ENCODE measurements at regions not wholly inside any gene's neighbourhood (a gene's known extent, or its start where the extent isn't known, plus 50 kb on each side); places are given as distances from the start of the nearest gene placed in this dataset.

- DNase-seq (ENCODE audit: low read depth in 4 of 4, low spot score in 3 of 4) = no peak
Observed at GRCh38 chr3:115323380-115323779, 176.3 kb upstream of the ZBTB20 start.

GRCh38 chr3:115324056-115324455 lies 177.0 kb upstream of the ZBTB20 start:
- DNase-seq (ENCODE audit: low read depth in 4 of 4, low spot score in 3 of 4) = no peak

GRCh38 chr3:115325539-115325938 lies 178.5 kb upstream of the ZBTB20 start:
- DNase-seq (ENCODE audit: low read depth in 4 of 4, low spot score in 3 of 4) = peak; percentile 27 to 44 (median 32)

GRCh38 chr3:115330430-115330829 lies 183.3 kb upstream of the ZBTB20 start:
- no peak for DNase-seq (ENCODE audit: low read depth in 4 of 4, low spot score in 3 of 4)

- no peak for DNase-seq (ENCODE audit: low read depth in 4 of 4, low spot score in 3 of 4)
Observed at GRCh38 chr3:115332998-115333397, 185.9 kb upstream of the ZBTB20 start.

GRCh38 chr3:115336836-115337235 lies 189.7 kb upstream of the ZBTB20 start:
- no peak for DNase-seq (ENCODE audit: low read depth in 4 of 4, low spot score in 3 of 4)

GRCh38 chr3:115340586-115340985 lies 193.5 kb upstream of the ZBTB20 start:
- no peak for DNase-seq (ENCODE audit: low read depth in 4 of 4, low spot score in 3 of 4)

- no peak for DNase-seq (ENCODE audit: low read depth in 4 of 4, low spot score in 3 of 4)
Observed at GRCh38 chr3:115341208-115341607, 194.1 kb upstream of the ZBTB20 start.

- no peak for DNase-seq (ENCODE audit: low read depth in 4 of 4, low spot score in 3 of 4)
Observed at GRCh38 chr3:115347737-115348136, 200.6 kb upstream of the ZBTB20 start.

GRCh38 chr3:115348412-115348811 lies 201.3 kb upstream of the ZBTB20 start:
- DNase-seq (ENCODE audit: low read depth in 4 of 4, low spot score in 3 of 4) = no peak

GRCh38 chr3:115348951-115349745 lies 202.1 kb upstream of the ZBTB20 start:
- DNase-seq (ENCODE audit: low read depth in 4 of 4, low spot score in 3 of 4) = no peak

- DNase-seq (ENCODE audit: low read depth in 4 of 4, low spot score in 3 of 4) = no peak
Observed at GRCh38 chr3:115350606-115351005, 203.5 kb upstream of the ZBTB20 start.

- no peak for DNase-seq (ENCODE audit: low read depth in 4 of 4, low spot score in 3 of 4)
Observed at GRCh38 chr3:115351193-115351592, 204.1 kb upstream of the ZBTB20 start.

- DNase-seq (ENCODE audit: low read depth in 4 of 4, low spot score in 3 of 4) = no peak
Observed at GRCh38 chr3:115354010-115354409, 206.9 kb upstream of the ZBTB20 start.

GRCh38 chr3:115357456-115357855 lies 210.4 kb upstream of the ZBTB20 start:
- no peak for DNase-seq (ENCODE audit: low read depth in 4 of 4, low spot score in 3 of 4)

- DNase-seq (ENCODE audit: low read depth in 4 of 4, low spot score in 3 of 4) = no peak
Observed at GRCh38 chr3:115359536-115359935, 212.4 kb upstream of the ZBTB20 start.

- no peak for DNase-seq (ENCODE audit: low read depth in 4 of 4, low spot score in 3 of 4)
Observed at GRCh38 chr3:115361806-115362205, 214.7 kb upstream of the ZBTB20 start.

GRCh38 chr3:115363071-115363470 lies 216.0 kb upstream of the ZBTB20 start:
- DNase-seq (ENCODE audit: low read depth in 4 of 4, low spot score in 3 of 4) = no peak

GRCh38 chr3:115369021-115369420 lies 221.9 kb upstream of the ZBTB20 start:
- no peak for DNase-seq (ENCODE audit: low read depth in 4 of 4, low spot score in 3 of 4)

- no peak for DNase-seq (ENCODE audit: low read depth in 4 of 4, low spot score in 3 of 4)
Observed at GRCh38 chr3:115375362-115375761, 228.3 kb upstream of the ZBTB20 start.

- DNase-seq (ENCODE audit: low read depth in 4 of 4, low spot score in 3 of 4) = no peak
Observed at GRCh38 chr3:115380883-115381572, 233.9 kb upstream of the ZBTB20 start.

GRCh38 chr3:115381573-115381912 lies 234.5 kb upstream of the ZBTB20 start:
- DNase-seq (ENCODE audit: low read depth in 4 of 4, low spot score in 3 of 4) = no peak

All from right renal pelvis (tissue), 4 donors.